ENCODE measurements at regions not wholly inside any gene's neighbourhood (a gene's known extent, or its start where the extent isn't known, plus 50 kb on each side); places are given as distances from the start of the nearest gene placed in this dataset.

GRCh38 chr1:115577513-115577912 is 64.3 kb upstream of the VANGL1 start:
- Histone ChIP-seq H3K9me3 (no peaks in the 10 kb centered on the region), H3K4me1 (ENCODE audit: insufficient read depth) (no peaks in the 10 kb centered on the region), H3K36me3 (no peaks in the 10 kb centered on the region), H3K27me3 (no peaks in the 10 kb centered on the region), H3K27ac (no peak overlapping the region), H3K4me3 (no peak overlapping the region)
- TF ChIP-seq CTCF (IDR thresholded peaks at IDR 0.05) (no peak), EP300 (IDR thresholded peaks at IDR 0.05) (no peak), POLR2A (IDR thresholded peaks at IDR 0.05) (no peak)
- no peak for DNase-seq
- WGBS, 3 donors: 91 to 95% (median 93%) methylated on average over 3 of the region's 3 CpGs
- intact Hi-C loops (cut with DNase I): loop anchor here in 1 of 4 donors (5.0 kb wide), 1 partner anchor 1045 kb away; no protein-coding TSS in a partner anchor

GRCh38 chr1:115575661-115576060 is 66.1 kb upstream of the VANGL1 start:
- H3K4me1 ChIP-seq (ENCODE audit: insufficient read depth): no peaks in the 10 kb centered on the region
- H3K27me3 ChIP-seq: no peaks in the 10 kb centered on the region
- no peak for TF ChIP-seq EP300 (IDR thresholded peaks at IDR 0.05)
- TF ChIP-seq POLR2A (IDR thresholded peaks at IDR 0.05): no peak
- TF ChIP-seq CTCF (IDR thresholded peaks at IDR 0.05): no peak
- intact Hi-C loops (cut with DNase I): loop anchor here in 1 of 4 donors (5.0 kb wide), 1 partner anchor 1043 kb away; no protein-coding TSS in a partner anchor
- no peak overlapping the region for H3K4me3 ChIP-seq
- no peaks in the 10 kb centered on the region for H3K9me3 ChIP-seq
- no peak overlapping the region for H3K27ac ChIP-seq
- H3K36me3 ChIP-seq: no peaks in the 10 kb centered on the region
- DNase-seq: no peak

- Histone ChIP-seq H3K27ac (no peak overlapping the region), H3K36me3 (no peaks in the 10 kb centered on the region), H3K27me3 (no peaks in the 10 kb centered on the region), H3K9me3 (peaks cover 0 to 3% of the 10 kb centered on the region in 2 donors), H3K4me1 (ENCODE audit: insufficient read depth) (no peaks in the 10 kb centered on the region), H3K4me3 (no peak overlapping the region)
- TF ChIP-seq POLR2A (IDR thresholded peaks at IDR 0.05): no peak
- TF ChIP-seq CTCF (IDR thresholded peaks at IDR 0.05): no peak
- no peak for TF ChIP-seq EP300 (IDR thresholded peaks at IDR 0.05)
- no peak for DNase-seq
- intact Hi-C loops (cut with DNase I): no loop called here
- WGBS, 3 donors: 90 to 96% (median 92%) methylated on average over 1 of the region's 1 CpG
Observed at GRCh38 chr1:115572710-115573109, 69.1 kb upstream of the VANGL1 start.

GRCh38 chr1:115567431-115567830 is 74.3 kb upstream of the VANGL1 start:
- Histone ChIP-seq H3K9me3 (peaks cover 0 to 4% of the 10 kb centered on the region in 2 donors), H3K4me3 (no peak overlapping the region), H3K4me1 (ENCODE audit: insufficient read depth) (no peaks in the 10 kb centered on the region), H3K27me3 (no peaks in the 10 kb centered on the region), H3K27ac (no peak overlapping the region), H3K36me3 (no peaks in the 10 kb centered on the region)
- intact Hi-C loops (cut with DNase I): no loop called here
- no peak for DNase-seq
- no peak for TF ChIP-seq CTCF (IDR thresholded peaks at IDR 0.05)
- no peak for TF ChIP-seq EP300 (IDR thresholded peaks at IDR 0.05)
- TF ChIP-seq POLR2A (IDR thresholded peaks at IDR 0.05): no peak

- H3K27ac ChIP-seq: no peak overlapping the region
- no peak for TF ChIP-seq CTCF (IDR thresholded peaks at IDR 0.05)
- no peak for TF ChIP-seq EP300 (IDR thresholded peaks at IDR 0.05)
- H3K4me1 ChIP-seq (ENCODE audit: insufficient read depth): no peaks in the 10 kb centered on the region
- H3K4me3 ChIP-seq: no peak overlapping the region
- intact Hi-C loops (cut with DNase I): no loop called here
- DNase-seq: no peak
- no peaks in the 10 kb centered on the region for H3K27me3 ChIP-seq
- 24 to 50% (median 40%) methylated on average over 3 of the region's 3 CpGs for WGBS, 3 donors
- H3K36me3 ChIP-seq: no peaks in the 10 kb centered on the region
- H3K9me3 ChIP-seq: peaks cover 0 to 4% of the 10 kb centered on the region in 2 donors
Observed at GRCh38 chr1:115565791-115566190, 76.0 kb upstream of the VANGL1 start.
